Uterus (tissue), 3 donors: ENCODE measurements at regions not wholly inside any gene's neighbourhood (a gene's known extent, or its start where the extent isn't known, plus 50 kb on each side); places are given as distances from the start of the nearest gene placed in this dataset.

Source experiments
- DNase-seq, 2 donors: peaks; one replicate each; pipeline ENCODE4 v3.0.0-alpha.2; 2019 to 2020
- H3K27ac ChIP-seq, 2 donors: fragments of 200-600 bp; sonication (generic); 1 replicate in 1 of 2; 2 replicates in 1 of 2; pipeline ENCODE4 v1.5.1; 2016 to 2018
- H3K27me3 ChIP-seq, 2 donors: fragments of 200-600 bp; sonication (generic); one replicate each; pipeline ENCODE4 v1.5.1; 2018 to 2019; ENCODE audit warnings: control low read depth in 1 of 2
- H3K36me3 ChIP-seq, 2 donors: fragments of 200-600 bp; sonication (generic); one replicate each; pipeline ENCODE4 v1.5.1; 2019; ENCODE audit warnings: control low read depth in 1 of 2
- H3K4me1 ChIP-seq, 2 donors: fragments of 200-600 bp; sonication (generic); one replicate each; pipeline ENCODE4 v1.5.1; 2018 to 2019; ENCODE audit warnings: control low read depth in 1 of 2
- H3K4me3 ChIP-seq, 2 donors: fragments of 200-600 bp; sonication (generic); 1 replicate in 1 of 2; 2 replicates in 1 of 2; pipeline ENCODE4 v1.5.1; 2018 to 2019; ENCODE audit warnings: mild to moderate bottlenecking in 1 of 2
- H3K9me3 ChIP-seq, 2 donors: fragments of 200-600 bp; sonication (generic); one replicate each; pipeline ENCODE4 v1.5.1; 2019; ENCODE audit warnings: control low read depth in 1 of 2
- CTCF ChIP-seq, 4 experiments: fragments of 200-600 bp in 2 of 4; fragments of 450-650 bp in 2 of 4; sonication (generic) in 2 of 4; IDR thresholded peaks; one replicate each; pipeline ENCODE4 v1.5.1; 2016 to 2019; ENCODE audit warnings: antibody characterized with exemption in 4 of 4, mild to moderate bottlenecking in 2 of 4, moderate library complexity in 1 of 4
- POLR2A ChIP-seq, 2 donors: fragments of 450-650 bp; IDR thresholded peaks; one replicate each; pipeline ENCODE4 v1.6.1; 2016; ENCODE audit warnings: antibody characterized with exemption in 2 of 2, mild to moderate bottlenecking in 1 of 2, moderate library complexity in 1 of 2
- intact Hi-C: fragments of 100-400 bp; cut with DNase I; formaldehyde crosslinking; loops from one replicate; pipeline ENCODE4 v1.15.1; 2023; ENCODE audit warnings: low total_unique reads
- donor health status: DM: yes; HTN: yes; CAD: no.

- Histone ChIP-seq H3K4me1 (no peaks in the 10 kb centered on the region), H3K9me3 (no peaks in the 10 kb centered on the region), H3K36me3 (no peaks in the 10 kb centered on the region), H3K27ac (no peak overlapping the region), H3K4me3 (no peak overlapping the region), H3K27me3 (no peaks in the 10 kb centered on the region)
- intact Hi-C loops, result no loop called here
- no peak for DNase-seq
- no peak for TF ChIP-seq POLR2A (IDR thresholded peaks at IDR 0.05)
- TF ChIP-seq CTCF (IDR thresholded peaks at IDR 0.05), result no peak
These were observed 342.9 kb downstream of the CNTN3 start for GRCh38 chr3:74271541-74271940.

- Histone ChIP-seq H3K27ac (no peak overlapping the region), H3K4me3 (no peak overlapping the region), H3K4me1 (no peaks in the 10 kb centered on the region), H3K36me3 (no peaks in the 10 kb centered on the region), H3K27me3 (no peaks in the 10 kb centered on the region), H3K9me3 (no peaks in the 10 kb centered on the region)
- TF ChIP-seq CTCF (IDR thresholded peaks at IDR 0.05) (no peak), POLR2A (IDR thresholded peaks at IDR 0.05) (no peak)
- DNase-seq, result no peak
- intact Hi-C loops, result no loop called here
These were observed 344.8 kb downstream of the CNTN3 start for GRCh38 chr3:74269689-74270088.

- H3K36me3 ChIP-seq, result no peaks in the 10 kb centered on the region
- no peak overlapping the region for H3K4me3 ChIP-seq
- no peaks in the 10 kb centered on the region for H3K9me3 ChIP-seq
- no peak for DNase-seq
- H3K27ac ChIP-seq, result no peak overlapping the region
- H3K4me1 ChIP-seq, result no peaks in the 10 kb centered on the region
- intact Hi-C loops, result no loop called here
- no peak for TF ChIP-seq POLR2A (IDR thresholded peaks at IDR 0.05)
- H3K27me3 ChIP-seq, result no peaks in the 10 kb centered on the region
These were observed 345.7 kb downstream of the CNTN3 start for GRCh38 chr3:74268753-74269152.

GRCh38 chr3:74267588-74268184 is 346.8 kb downstream of the CNTN3 start:
- H3K4me1 ChIP-seq, result no peaks in the 10 kb centered on the region
- no peak overlapping the region for H3K27ac ChIP-seq
- no peaks in the 10 kb centered on the region for H3K9me3 ChIP-seq
- no peaks in the 10 kb centered on the region for H3K36me3 ChIP-seq
- no peak overlapping the region for H3K4me3 ChIP-seq
- no peaks in the 10 kb centered on the region for H3K27me3 ChIP-seq
- peak in 1 of 2 donors; percentile 32 for DNase-seq
- intact Hi-C loops, result no loop called here
- TF ChIP-seq CTCF (IDR thresholded peaks at IDR 0.05) (peak; percentile 50 to 70 (median 55)), POLR2A (IDR thresholded peaks at IDR 0.05) (no peak)

- no peak overlapping the region for H3K4me3 ChIP-seq
- H3K36me3 ChIP-seq, result no peaks in the 10 kb centered on the region
- H3K4me1 ChIP-seq, result no peaks in the 10 kb centered on the region
- intact Hi-C loops, result no loop called here
- TF ChIP-seq POLR2A (IDR thresholded peaks at IDR 0.05), result no peak
- H3K9me3 ChIP-seq, result no peaks in the 10 kb centered on the region
- H3K27ac ChIP-seq, result no peak overlapping the region
- DNase-seq, result no peak
- no peaks in the 10 kb centered on the region for H3K27me3 ChIP-seq
These were observed 347.3 kb downstream of the CNTN3 start for GRCh38 chr3:74267131-74267530.

GRCh38 chr3:74265069-74265468 is 349.4 kb downstream of the CNTN3 start:
- no peak overlapping the region for H3K27ac ChIP-seq
- no peak for DNase-seq
- H3K9me3 ChIP-seq, result no peaks in the 10 kb centered on the region
- H3K36me3 ChIP-seq, result no peaks in the 10 kb centered on the region
- intact Hi-C loops, result no loop called here
- H3K27me3 ChIP-seq, result no peaks in the 10 kb centered on the region
- no peaks in the 10 kb centered on the region for H3K4me1 ChIP-seq
- TF ChIP-seq POLR2A (IDR thresholded peaks at IDR 0.05) (no peak), CTCF (IDR thresholded peaks at IDR 0.05) (no peak)
- H3K4me3 ChIP-seq, result no peak overlapping the region
